ENCODE measurements at regions not wholly inside any gene's neighbourhood (a gene's known extent, or its start where the extent isn't known, plus 50 kb on each side); places are given as distances from the start of the nearest gene placed in this dataset.

GRCh38 chr1:105180789-105181188, 1431.1 kb downstream of the AMY1C start:
- ChIA-PET CTCF (no interaction called here), POLR2A (no interaction called here)
- intact Hi-C loops (cut with micrococcal nuclease; ENCODE audit: unreplicated experiment) = no loop called here
- Mint-ChIP-seq H3K27ac (ENCODE audit: unreplicated experiment) (no peak overlapping the region), H3K27me3 (ENCODE audit: insufficient read depth, unreplicated experiment) (no peaks in the 10 kb centered on the region), H3K4me1 (ENCODE audit: low read depth, unreplicated experiment) (no peaks in the 10 kb centered on the region), H3K4me3 (ENCODE audit: unreplicated experiment) (no peak overlapping the region), H3K36me3 (ENCODE audit: insufficient read depth, unreplicated experiment) (no peaks in the 10 kb centered on the region), H3K9me3 (ENCODE audit: unreplicated experiment) (no peaks in the 10 kb centered on the region)
- DNase-seq = no peak
- Histone ChIP-seq H3K4me3 (ENCODE audit: low read depth, low read length) (no peak overlapping the region), H3K9me3 (no peaks in the 10 kb centered on the region), H3K27me3 (replicated peaks; ENCODE audit: control insufficient read depth, insufficient read depth, low read length) (no peaks in the 10 kb centered on the region), H3K4me1 (no peaks in the 10 kb centered on the region), H3K36me3 (ENCODE audit: control insufficient read depth, insufficient read depth, low read length) (no peaks in the 10 kb centered on the region)
- TF ChIP-seq CTCF (IDR thresholded peaks at IDR 0.05; ENCODE audit: insufficient read depth in 1 of 2, low read depth in 1 of 2, low read length in 1 of 2, severe bottlenecking in 1 of 2, unreplicated experiment in 1 of 2) = no peak
- no TSS peak for BruUV-seq (replicated peaks)

GRCh38 chr1:105204836-105205371, 1455.2 kb downstream of the AMY1C start:
- no peaks in the 10 kb centered on the region for H3K4me1 ChIP-seq
- H3K27me3 Mint-ChIP-seq (ENCODE audit: insufficient read depth, unreplicated experiment) = no peaks in the 10 kb centered on the region
- no peak overlapping the region for H3K27ac Mint-ChIP-seq (ENCODE audit: unreplicated experiment)
- no peaks in the 10 kb centered on the region for H3K9me3 ChIP-seq
- H3K4me3 Mint-ChIP-seq (ENCODE audit: unreplicated experiment) = no peak overlapping the region
- no peak for TF ChIP-seq CTCF (IDR thresholded peaks at IDR 0.05; ENCODE audit: insufficient read depth in 1 of 2, low read depth in 1 of 2, low read length in 1 of 2, severe bottlenecking in 1 of 2, unreplicated experiment in 1 of 2)
- H3K4me1 Mint-ChIP-seq (ENCODE audit: low read depth, unreplicated experiment) = no peaks in the 10 kb centered on the region
- BruUV-seq (replicated peaks) = no TSS peak
- no peaks in the 10 kb centered on the region for H3K9me3 Mint-ChIP-seq (ENCODE audit: unreplicated experiment)
- POLR2A ChIA-PET = no interaction called here
- no peaks in the 10 kb centered on the region for H3K36me3 ChIP-seq (ENCODE audit: control insufficient read depth, insufficient read depth, low read length)
- DNase-seq = no peak
- CTCF ChIA-PET = no interaction called here
- H3K4me3 ChIP-seq (ENCODE audit: low read depth, low read length) = no peak overlapping the region
- H3K36me3 Mint-ChIP-seq (ENCODE audit: insufficient read depth, unreplicated experiment) = no peaks in the 10 kb centered on the region
- H3K27me3 ChIP-seq (replicated peaks; ENCODE audit: control insufficient read depth, insufficient read depth, low read length) = no peaks in the 10 kb centered on the region
- intact Hi-C loops (cut with micrococcal nuclease; ENCODE audit: unreplicated experiment) = no loop called here

DNA sequence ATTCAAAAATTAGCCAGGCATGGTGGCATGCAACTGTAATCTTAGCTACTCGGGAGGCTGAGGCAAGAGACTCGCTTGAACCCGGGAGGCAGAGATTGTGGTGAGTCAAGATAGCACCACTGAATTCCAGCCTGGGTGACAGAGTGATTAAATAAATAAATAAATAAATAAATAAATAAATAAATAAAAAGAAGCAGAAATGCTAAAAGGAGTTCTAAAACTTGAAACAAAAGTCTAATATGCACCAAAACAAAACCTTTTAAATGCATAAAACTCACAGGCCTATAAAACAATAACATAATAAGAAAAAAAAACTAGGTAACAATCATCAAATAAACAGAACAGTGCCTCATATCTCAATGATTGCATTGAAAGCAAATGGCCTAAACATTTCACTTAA, 1458.9 kb downstream of the AMY1C start:
- Mint-ChIP-seq H3K9me3 (ENCODE audit: unreplicated experiment) (no peaks in the 10 kb centered on the region), H3K36me3 (ENCODE audit: insufficient read depth, unreplicated experiment) (no peaks in the 10 kb centered on the region), H3K27me3 (ENCODE audit: insufficient read depth, unreplicated experiment) (no peaks in the 10 kb centered on the region), H3K4me3 (ENCODE audit: unreplicated experiment) (no peak overlapping the region), H3K4me1 (ENCODE audit: low read depth, unreplicated experiment) (no peaks in the 10 kb centered on the region), H3K27ac (ENCODE audit: unreplicated experiment) (no peak overlapping the region)
- H3K36me3 ChIP-seq (ENCODE audit: control insufficient read depth, insufficient read depth, low read length) = no peaks in the 10 kb centered on the region
- H3K9me3 ChIP-seq = no peaks in the 10 kb centered on the region
- TF ChIP-seq CTCF (IDR thresholded peaks at IDR 0.05; ENCODE audit: insufficient read depth in 1 of 2, low read depth in 1 of 2, low read length in 1 of 2, severe bottlenecking in 1 of 2, unreplicated experiment in 1 of 2) = no peak
- ChIA-PET CTCF (no interaction called here), POLR2A (no interaction called here)
- intact Hi-C loops (cut with micrococcal nuclease; ENCODE audit: unreplicated experiment) = no loop called here
- BruUV-seq (replicated peaks) = no TSS peak
- H3K27me3 ChIP-seq (replicated peaks; ENCODE audit: control insufficient read depth, insufficient read depth, low read length) = no peaks in the 10 kb centered on the region
- DNase-seq = no peak
- H3K4me1 ChIP-seq = no peaks in the 10 kb centered on the region
- H3K4me3 ChIP-seq (ENCODE audit: low read depth, low read length) = no peak overlapping the region
